IMR-90 (cell line): ENCODE measurements at regions not wholly inside any gene's neighbourhood (a gene's known extent, or its start where the extent isn't known, plus 50 kb on each side); places are given as distances from the start of the nearest gene placed in this dataset.

ENCODE experiments used
- ATAC-seq: fragments of 200-7000 bp; cut with Tn5 transposase; 2 replicates; pipeline ENCODE4 v1.9.1; 2020; ENCODE audit warnings: low read depth, mild to moderate bottlenecking, moderate library complexity
- BruUV-seq: library from RNA; stranded (reverse); fragments of 400-500 nt; replicated peaks from 2 replicates; lab custom pipeline; 2021; lab: Mats Ljungman, UMichigan
- CTCF ChIA-PET: fragments of 300-600 bp; formaldehyde crosslinking; extraction: SDS; loops from one replicate; lab custom pipeline; 2021; ENCODE audit warnings: antibody characterized with exemption; lab: Yijun Ruan, JAX
- POLR2A ChIA-PET: fragments of 300-600 bp; sonication (Branson Sonifier 250); formaldehyde crosslinking; loops from one replicate; lab custom pipeline; 2022; ENCODE audit warnings: antibody characterized with exemption; ENCODE audit not compliant: unreplicated experiment; lab: Charles Lee
- DNase-seq: peaks from one replicate; pipeline ENCODE4 v3.0.0; 2013
- H2AFZ ChIP-seq: replicated peaks from 2 replicates; pipeline ENCODE3; 2013; ENCODE audit warnings: low read length, mild to moderate bottlenecking; ENCODE audit not compliant: poor library complexity
- H2AK5ac ChIP-seq: 2 replicates; pipeline ENCODE4 v1.6.1; 2013; ENCODE audit warnings: low read depth, low read length, inconsistent platforms
- H2AK9ac ChIP-seq: replicated peaks from 2 replicates; pipeline ENCODE3; 2013; ENCODE audit warnings: mild to moderate bottlenecking, low read depth, low read length, moderate library complexity; ENCODE audit not compliant: poor library complexity
- H2BK120ac ChIP-seq: 2 replicates; pipeline ENCODE4 v1.6.1; 2013; ENCODE audit warnings: low read depth, low read length, inconsistent platforms
- H2BK15ac ChIP-seq: 3 replicates; pipeline ENCODE4 v1.6.1; 2013; ENCODE audit warnings: low read depth, low read length, inconsistent platforms
- H2BK20ac ChIP-seq: 2 replicates; pipeline ENCODE4 v1.6.1; 2013; ENCODE audit warnings: low read depth, mild to moderate bottlenecking, inconsistent platforms, low read length, moderate library complexity
- H2BK5ac ChIP-seq: 2 replicates; pipeline ENCODE4 v1.6.1; 2013; ENCODE audit warnings: mild to moderate bottlenecking, low read depth, low read length, inconsistent platforms; ENCODE audit not compliant: poor library complexity, severe bottlenecking
- H3K14ac ChIP-seq: replicated peaks from 2 replicates; pipeline ENCODE4 v1.6.1; 2013; ENCODE audit warnings: low read depth, low read length, inconsistent platforms
- H3K18ac ChIP-seq: 2 replicates; pipeline ENCODE4 v1.6.1; 2013; ENCODE audit warnings: low read depth, low read length, control low read depth
- H3K23ac ChIP-seq: 2 replicates; pipeline ENCODE4 v1.6.1; 2013; ENCODE audit warnings: low read depth, low read length, inconsistent platforms
- H3K27ac ChIP-seq: 2 replicates; pipeline ENCODE4 v1.5.1; 2013; ENCODE audit warnings: mild to moderate bottlenecking, control low read depth, low read length; ENCODE audit not compliant: insufficient read depth
- H3K27me3 ChIP-seq: 2 replicates; pipeline ENCODE4 v1.6.1; 2013; ENCODE audit warnings: low read length; ENCODE audit not compliant: control insufficient read depth, insufficient read depth
- H3K36me3 ChIP-seq: 2 replicates; pipeline ENCODE4 v1.6.1; 2013; ENCODE audit warnings: low read length, mixed read lengths; ENCODE audit not compliant: control insufficient read depth, insufficient read depth
- H3K4ac ChIP-seq: 2 replicates; pipeline ENCODE4 v1.6.1; 2013; ENCODE audit warnings: low read depth, low read length, inconsistent platforms
- H3K4me1 ChIP-seq: 2 replicates; pipeline ENCODE4 v1.6.1; 2013; ENCODE audit warnings: low read length, mixed read lengths; ENCODE audit not compliant: control insufficient read depth, insufficient read depth
- H3K4me2 ChIP-seq: 2 replicates; pipeline ENCODE4 v1.6.1; 2013; ENCODE audit warnings: low read depth, mild to moderate bottlenecking, control low read depth, low read length, moderate library complexity
- H3K4me3 ChIP-seq: 2 replicates; pipeline ENCODE4 v1.5.1; 2013; ENCODE audit warnings: low read depth, mild to moderate bottlenecking, control low read depth, low read length, moderate library complexity; ENCODE audit not compliant: insufficient read depth
- H3K56ac ChIP-seq: 2 replicates; pipeline ENCODE4 v1.6.1; 2013; ENCODE audit warnings: low read length, inconsistent platforms; ENCODE audit not compliant: insufficient read depth; ENCODE audit errors: extremely low read depth
- H3K79me1 ChIP-seq, 2 experiments: 2 replicates each; pipeline ENCODE4 v1.6.1; 2013; ENCODE audit warnings: low read length in 2 of 2, inconsistent platforms in 1 of 2, low read depth in 1 of 2
- H3K9ac ChIP-seq: 2 replicates; pipeline ENCODE4 v1.6.1; 2013; ENCODE audit warnings: low read depth, low read length, control low read depth
- H3K9me1 ChIP-seq: 2 replicates; pipeline ENCODE4 v1.6.1; 2013; ENCODE audit warnings: low read length, inconsistent platforms; ENCODE audit not compliant: insufficient read depth
- H3K9me3 ChIP-seq: 2 replicates; pipeline ENCODE4 v1.6.1; 2013; ENCODE audit warnings: low read length; ENCODE audit not compliant: control insufficient read depth, insufficient read depth
- H4K20me1 ChIP-seq: 2 replicates; pipeline ENCODE4 v1.6.1; 2013; ENCODE audit warnings: low read length, inconsistent platforms; ENCODE audit not compliant: insufficient read depth
- H4K5ac ChIP-seq: 2 replicates; pipeline ENCODE4 v1.6.1; 2013; ENCODE audit warnings: mild to moderate bottlenecking, low read depth, low read length, control low read depth
- H4K8ac ChIP-seq, 2 experiments: 2 replicates each; pipeline ENCODE4 v1.6.1; 2013; ENCODE audit warnings: low read depth in 2 of 2, low read length in 2 of 2, control low read depth in 1 of 2, inconsistent platforms in 1 of 2
- H4K91ac ChIP-seq: 2 replicates; pipeline ENCODE4 v1.6.1; 2013; ENCODE audit warnings: low read depth, low read length, inconsistent platforms; ENCODE audit not compliant: insufficient read depth
- FOS ChIP-seq: fragments of 150-350 bp; IDR thresholded peaks from 2 replicates; pipeline ENCODE4 v1.6.1; 2016; ENCODE audit warnings: low read depth, low read length
- MAFK ChIP-seq: IDR thresholded peaks from 2 replicates; pipeline ENCODE4 v1.6.1; 2012; ENCODE audit warnings: low read depth, low read length, improper control_type of control experiment
- MAZ ChIP-seq: IDR thresholded peaks from 2 replicates; pipeline ENCODE4 v1.6.1; 2012; ENCODE audit warnings: low read depth, mild to moderate bottlenecking, low read length, improper control_type of control experiment, moderate library complexity, borderline replicate concordance
- NFE2L2 ChIP-seq: fragments of 150-350 bp; IDR thresholded peaks from 2 replicates; pipeline ENCODE4 v1.6.1; 2016; ENCODE audit warnings: low read depth, mild to moderate bottlenecking, low read length
- POLR2A ChIP-seq: IDR thresholded peaks from 2 replicates; pipeline ENCODE4 v1.6.1; 2012; ENCODE audit warnings: mild to moderate bottlenecking, low read depth, low read length
- RAD21 ChIP-seq: IDR thresholded peaks from 2 replicates; pipeline ENCODE4 v1.6.1; 2012; ENCODE audit warnings: low read length, improper control_type of control experiment
- WGBS, 2 experiments: methylation state at CpG; one replicate each; pipeline versions ENCODE4 v1.1.5 to v1.1.7; 2013; ENCODE audit warnings: missing lambda C conversion rate in 2 of 2; ENCODE audit not compliant: insufficient read length in 1 of 2; ENCODE audit errors: extremely low coverage in 2 of 2; 5-methylcytosine and 5-hydroxymethylcytosine counted together
- dilution Hi-C: fragments of 300-500 bp; cut with HindIII; formaldehyde crosslinking; loops from one replicate; pipeline ENCODE4 v1.14.3; 2018; ENCODE audit warnings: low sequenced_read_pairs; ENCODE audit not compliant: unreplicated experiment
- in situ Hi-C: fragments of 300-500 bp; cut with MboI; formaldehyde crosslinking; loops from 3 replicates; pipeline ENCODE4 v1.14.3; 2019; ENCODE audit warnings: low sequenced_read_pairs, inconsistent platforms, mixed read lengths
- intact Hi-C: fragments of 100-400 bp; cut with micrococcal nuclease; formaldehyde crosslinking; loops from 2 replicates; pipeline ENCODE4 v1.10.0; 2022
- TF ChIP-seq, protein P1 (sequence below): fragments of 150-350 bp; IDR thresholded peaks from 2 replicates; pipeline ENCODE4 v1.6.1; 2017; ENCODE audit warnings: mild to moderate bottlenecking, antibody characterized with exemption, low read length, low read depth
- TF ChIP-seq, protein P2 (sequence below): conservative IDR thresholded peaks from 2 replicates; pipeline ENCODE4 v1.5.1; 2012; ENCODE audit warnings: mild to moderate bottlenecking, low read depth, low read length, improper control_type of control experiment
- TF ChIP-seq, protein P3 (sequence below): fragments of 150-350 bp; IDR thresholded peaks from 2 replicates; pipeline ENCODE4 v1.6.1; 2016; ENCODE audit warnings: low read depth, mild to moderate bottlenecking, low read length, moderate library complexity, borderline replicate concordance

DNA sequence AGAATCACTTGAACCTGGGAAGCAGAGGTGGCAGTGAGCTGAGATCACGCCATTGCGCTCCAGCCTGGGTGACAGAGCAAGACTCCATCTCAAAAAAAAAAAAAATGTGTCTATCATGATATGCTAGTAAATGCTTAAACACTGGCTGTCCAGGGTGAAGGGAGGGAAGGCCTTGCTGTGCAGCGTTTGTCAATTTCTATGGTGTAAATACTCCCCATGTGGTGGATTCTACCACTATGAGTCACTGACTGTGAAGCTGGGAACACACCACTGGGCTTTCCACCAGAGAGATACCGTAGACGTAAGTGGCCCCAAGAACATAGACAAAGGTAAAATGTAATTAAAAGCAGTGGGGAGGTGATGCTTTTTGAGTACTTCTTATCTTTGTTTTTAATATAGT is 51.3 kb upstream of the LEF1 start:
- Histone ChIP-seq H3K4me2 (no peak overlapping the region), H4K91ac (no peak overlapping the region), H3K36me3 (no peaks in the 10 kb centered on the region), H3K79me1 (no peaks in the 10 kb centered on the region), H3K4ac (no peak overlapping the region), H2BK20ac (no peak overlapping the region), H3K56ac (no peak overlapping the region), H3K9me1 (no peaks in the 10 kb centered on the region), H3K18ac (no peak overlapping the region), H4K20me1 (no peaks in the 10 kb centered on the region), H3K4me1 (no peaks in the 10 kb centered on the region), H2AFZ (no peak overlapping the region), H3K9me3 (no peaks in the 10 kb centered on the region), H4K5ac (no peak overlapping the region), H3K27me3 (no peaks in the 10 kb centered on the region), H3K23ac (no peak overlapping the region), H2BK15ac (no peak overlapping the region), H2BK5ac (no peak overlapping the region), H4K8ac (no peak overlapping the region), H2AK5ac (no peak overlapping the region), H3K27ac (no peak overlapping the region), H2AK9ac (no peak overlapping the region), H3K14ac (no peak overlapping the region), H3K9ac (no peak overlapping the region), H2BK120ac (no peak overlapping the region), H3K4me3 (no peak overlapping the region)
- POLR2A ChIA-PET: no interaction called here
- no CpG with 5 or more reads among the region's 5 CpGs for WGBS, 2 experiments
- TF ChIP-seq, protein P1, sequence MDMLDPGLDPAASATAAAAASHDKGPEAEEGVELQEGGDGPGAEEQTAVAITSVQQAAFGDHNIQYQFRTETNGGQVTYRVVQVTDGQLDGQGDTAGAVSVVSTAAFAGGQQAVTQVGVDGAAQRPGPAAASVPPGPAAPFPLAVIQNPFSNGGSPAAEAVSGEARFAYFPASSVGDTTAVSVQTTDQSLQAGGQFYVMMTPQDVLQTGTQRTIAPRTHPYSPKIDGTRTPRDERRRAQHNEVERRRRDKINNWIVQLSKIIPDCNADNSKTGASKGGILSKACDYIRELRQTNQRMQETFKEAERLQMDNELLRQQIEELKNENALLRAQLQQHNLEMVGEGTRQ: no peak
- no peak for TF ChIP-seq NFE2L2
- TF ChIP-seq, protein P2, sequence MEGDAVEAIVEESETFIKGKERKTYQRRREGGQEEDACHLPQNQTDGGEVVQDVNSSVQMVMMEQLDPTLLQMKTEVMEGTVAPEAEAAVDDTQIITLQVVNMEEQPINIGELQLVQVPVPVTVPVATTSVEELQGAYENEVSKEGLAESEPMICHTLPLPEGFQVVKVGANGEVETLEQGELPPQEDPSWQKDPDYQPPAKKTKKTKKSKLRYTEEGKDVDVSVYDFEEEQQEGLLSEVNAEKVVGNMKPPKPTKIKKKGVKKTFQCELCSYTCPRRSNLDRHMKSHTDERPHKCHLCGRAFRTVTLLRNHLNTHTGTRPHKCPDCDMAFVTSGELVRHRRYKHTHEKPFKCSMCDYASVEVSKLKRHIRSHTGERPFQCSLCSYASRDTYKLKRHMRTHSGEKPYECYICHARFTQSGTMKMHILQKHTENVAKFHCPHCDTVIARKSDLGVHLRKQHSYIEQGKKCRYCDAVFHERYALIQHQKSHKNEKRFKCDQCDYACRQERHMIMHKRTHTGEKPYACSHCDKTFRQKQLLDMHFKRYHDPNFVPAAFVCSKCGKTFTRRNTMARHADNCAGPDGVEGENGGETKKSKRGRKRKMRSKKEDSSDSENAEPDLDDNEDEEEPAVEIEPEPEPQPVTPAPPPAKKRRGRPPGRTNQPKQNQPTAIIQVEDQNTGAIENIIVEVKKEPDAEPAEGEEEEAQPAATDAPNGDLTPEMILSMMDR: no peak
- TF ChIP-seq POLR2A: no peak
- TF ChIP-seq, protein P3, sequence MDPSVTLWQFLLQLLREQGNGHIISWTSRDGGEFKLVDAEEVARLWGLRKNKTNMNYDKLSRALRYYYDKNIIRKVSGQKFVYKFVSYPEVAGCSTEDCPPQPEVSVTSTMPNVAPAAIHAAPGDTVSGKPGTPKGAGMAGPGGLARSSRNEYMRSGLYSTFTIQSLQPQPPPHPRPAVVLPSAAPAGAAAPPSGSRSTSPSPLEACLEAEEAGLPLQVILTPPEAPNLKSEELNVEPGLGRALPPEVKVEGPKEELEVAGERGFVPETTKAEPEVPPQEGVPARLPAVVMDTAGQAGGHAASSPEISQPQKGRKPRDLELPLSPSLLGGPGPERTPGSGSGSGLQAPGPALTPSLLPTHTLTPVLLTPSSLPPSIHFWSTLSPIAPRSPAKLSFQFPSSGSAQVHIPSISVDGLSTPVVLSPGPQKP: no peak
- no peak for TF ChIP-seq MAFK
- no peak for TF ChIP-seq MAZ
- TF ChIP-seq FOS: no peak
- TF ChIP-seq RAD21: no peak
- ATAC-seq (no peak), DNase-seq (no peak)
- dilution Hi-C loops (no loop called here), in situ Hi-C loops (no loop called here), intact Hi-C loops (no loop called here)
- CTCF ChIA-PET: no interaction called here
- no TSS peak for BruUV-seq
